Stimulated activated CD8-positive, alpha-beta memory T cell treated with anti-CD3 and anti-CD28 coated beads, Interleukin-15, amount 100 ng/mL, for 4 hours (primary cell): ENCODE measurements at regions not wholly inside any gene's neighbourhood (a gene's known extent, or its start where the extent isn't known, plus 50 kb on each side); places are given as distances from the start of the nearest gene placed in this dataset.

Experiments
- DNase-seq, 2 donors: peaks; one replicate each; pipeline ENCODE4 v3.0.0-alpha.2; 2020; ENCODE audit warnings: low read depth in 2 of 2

DNA sequence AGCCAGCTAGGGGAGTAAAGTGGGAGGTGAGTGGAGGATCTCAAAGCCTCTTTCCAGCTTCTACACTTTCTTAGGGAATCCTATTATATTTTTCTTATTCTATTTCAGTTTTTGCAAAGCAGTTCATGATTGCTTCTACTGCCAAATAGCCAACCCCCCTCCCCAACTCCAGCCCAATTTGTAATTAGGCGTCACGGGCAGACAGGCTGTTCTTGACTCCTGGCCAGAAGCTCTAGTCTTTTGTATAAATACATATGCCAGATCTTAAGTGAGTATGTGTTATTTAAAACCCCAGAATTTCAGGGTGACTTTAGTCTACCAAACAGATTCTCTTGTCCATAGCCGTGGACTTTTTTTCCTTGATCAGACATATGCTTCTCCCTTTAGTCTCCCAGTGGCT, 255.2 kb downstream of the BUB3 start:
- DNase-seq, result no peak

DNA sequence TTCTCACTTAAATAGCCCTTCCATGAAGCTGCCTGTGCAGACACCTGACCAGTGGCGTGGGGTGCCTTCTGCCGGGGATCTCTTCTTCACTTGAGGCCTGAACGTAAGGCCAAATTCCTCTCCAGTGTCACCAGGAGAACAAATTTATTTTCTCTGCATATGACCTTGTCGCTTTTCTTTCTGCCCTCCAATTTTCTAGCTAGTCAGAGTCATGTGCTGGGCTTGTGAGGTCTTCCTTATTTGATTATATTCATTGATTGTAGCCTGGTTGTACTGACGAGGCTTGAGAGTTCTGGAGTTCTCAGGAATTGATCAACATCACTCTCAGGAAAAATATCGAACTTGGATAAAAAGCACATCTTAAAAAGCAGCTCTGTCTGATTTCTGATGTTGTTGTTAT, 255.7 kb downstream of the BUB3 start:
- no peak for DNase-seq

DNA sequence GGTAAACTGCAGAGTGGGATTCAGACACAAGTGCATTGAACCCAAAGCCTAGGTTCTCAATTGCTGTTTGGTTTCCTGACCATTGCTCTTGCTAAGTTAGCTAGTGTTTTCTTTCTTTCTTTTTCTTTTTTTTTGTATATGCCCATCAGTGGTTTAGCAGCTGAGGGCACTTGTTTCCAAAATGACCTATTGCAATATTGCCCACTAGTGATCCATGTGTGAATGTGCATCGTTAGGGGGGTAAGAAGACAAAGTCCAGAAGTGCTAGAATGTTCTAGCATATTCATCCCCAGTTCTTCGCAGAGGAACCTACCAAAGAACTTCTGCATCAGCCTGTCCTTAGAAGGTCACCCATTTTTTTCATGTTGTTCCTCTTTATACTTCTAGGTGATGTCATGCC, 252.8 kb upstream of the GPR26 start:
- no peak for DNase-seq

DNA sequence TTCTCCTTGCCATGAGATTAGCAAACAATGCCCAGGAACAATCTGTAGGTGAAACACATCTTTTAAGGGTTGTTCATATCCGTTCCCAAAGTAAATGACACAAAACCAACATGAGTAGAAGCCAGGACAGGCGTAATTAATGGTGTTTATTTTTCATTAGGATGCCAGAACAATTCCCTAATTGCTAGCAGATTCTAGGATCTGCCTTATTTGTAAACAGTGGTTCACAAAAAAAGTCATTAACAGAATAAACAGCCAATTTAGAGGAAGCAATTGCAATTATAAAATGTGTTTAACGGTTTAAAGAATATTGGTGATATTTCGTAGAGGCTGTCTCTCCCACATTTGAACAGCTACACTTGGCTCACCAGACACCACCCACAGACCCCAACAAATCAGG, 250.6 kb upstream of the GPR26 start:
- no peak for DNase-seq

DNA sequence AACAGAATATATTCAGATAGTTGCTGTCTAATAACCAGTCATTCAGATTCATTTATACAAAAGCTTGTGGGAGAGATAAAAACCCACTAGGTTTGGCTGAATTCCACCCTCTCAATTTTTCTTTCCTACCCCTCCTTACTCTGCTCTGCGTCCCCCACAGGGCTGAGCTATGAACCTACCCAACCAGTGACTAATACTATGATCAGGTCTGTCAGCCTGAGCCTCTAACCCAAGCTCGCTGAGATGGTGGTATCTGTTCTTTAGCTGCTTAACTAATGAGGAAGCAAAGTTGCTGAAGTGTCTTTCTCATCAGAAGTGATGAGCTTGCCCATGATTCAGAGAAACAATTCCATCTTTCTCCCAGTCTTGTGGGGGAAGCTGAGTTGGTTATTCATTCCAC, 248.7 kb upstream of the GPR26 start:
- DNase-seq, result no peak

DNA sequence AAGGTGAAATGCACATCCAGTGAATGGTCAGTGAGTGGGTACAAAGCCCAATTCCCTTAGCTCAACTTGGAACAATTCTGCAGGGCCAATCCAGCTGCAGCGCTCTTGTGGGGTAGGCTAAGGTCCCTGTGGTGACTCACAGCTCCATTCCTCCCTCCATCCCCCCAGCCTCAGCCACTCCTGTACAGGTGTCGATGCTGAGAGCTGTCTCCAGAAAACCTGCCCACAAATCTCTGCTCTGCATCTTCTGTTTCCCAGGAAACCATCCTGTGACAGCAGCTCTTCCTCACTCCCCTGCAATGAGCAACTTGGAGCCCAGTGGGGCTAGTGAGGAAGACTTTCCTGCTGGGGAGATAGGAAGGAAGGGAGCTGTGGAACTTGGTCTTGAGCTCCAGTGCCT, 244.7 kb upstream of the GPR26 start:
- DNase-seq, result no peak

DNA sequence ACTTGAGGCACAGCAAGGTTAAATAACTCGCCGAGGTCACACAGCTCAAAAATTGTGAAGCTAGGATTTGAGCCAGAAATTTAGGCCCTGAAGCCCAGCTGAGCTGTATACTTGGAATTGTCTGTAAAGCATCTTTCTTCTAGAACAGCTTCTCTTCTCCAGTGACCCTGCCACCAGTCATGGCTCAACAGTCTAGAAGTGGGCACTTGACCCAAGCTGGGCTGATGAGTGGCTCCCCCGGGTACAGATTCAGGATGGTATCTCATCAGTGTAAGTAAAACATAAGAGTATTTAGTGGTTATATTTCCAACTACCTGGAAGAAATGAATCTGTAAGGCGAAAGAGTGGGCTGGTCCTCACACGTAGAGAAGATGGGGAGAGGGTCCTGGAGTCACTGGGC, 243.9 kb upstream of the GPR26 start:
- DNase-seq, result no peak

DNA sequence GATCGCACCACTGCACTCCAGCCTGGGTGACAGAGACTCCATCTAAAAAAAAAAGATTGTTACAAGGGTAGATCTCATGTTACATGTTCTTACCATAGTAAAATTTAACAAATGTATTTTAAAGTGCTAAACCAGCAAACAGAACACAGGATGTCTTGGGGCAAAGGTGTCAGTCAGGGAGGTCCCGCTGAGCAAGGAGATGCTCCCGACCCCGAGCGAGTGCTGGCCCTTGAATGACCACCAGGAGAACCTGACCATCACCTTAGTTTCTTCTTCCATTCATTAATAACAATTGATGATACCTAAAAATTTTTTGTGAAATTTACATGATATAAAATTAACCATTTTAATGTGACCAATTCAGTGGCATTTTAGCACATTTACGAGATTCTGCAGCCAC, 241.6 kb upstream of the GPR26 start:
- no peak for DNase-seq

DNA sequence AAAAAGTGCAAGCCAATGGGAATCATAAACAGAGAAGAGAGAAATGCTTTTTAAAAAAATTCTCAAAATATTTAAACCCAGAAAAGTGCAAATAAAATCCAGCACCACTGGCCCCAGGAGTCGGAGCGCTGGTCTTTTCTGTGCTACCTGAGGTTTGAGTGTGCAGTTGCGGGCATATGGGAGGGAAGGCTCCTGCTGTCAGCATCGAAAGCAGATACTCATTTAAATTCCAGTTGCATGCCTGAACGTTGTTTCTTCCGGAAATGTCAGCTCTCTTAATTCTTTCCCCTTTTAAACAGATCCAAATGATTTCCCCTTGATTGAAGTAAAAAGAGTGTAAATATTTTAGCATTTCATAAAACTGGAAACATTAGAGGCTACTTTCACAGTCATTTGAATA, 240.5 kb upstream of the GPR26 start:
- no peak for DNase-seq

DNA sequence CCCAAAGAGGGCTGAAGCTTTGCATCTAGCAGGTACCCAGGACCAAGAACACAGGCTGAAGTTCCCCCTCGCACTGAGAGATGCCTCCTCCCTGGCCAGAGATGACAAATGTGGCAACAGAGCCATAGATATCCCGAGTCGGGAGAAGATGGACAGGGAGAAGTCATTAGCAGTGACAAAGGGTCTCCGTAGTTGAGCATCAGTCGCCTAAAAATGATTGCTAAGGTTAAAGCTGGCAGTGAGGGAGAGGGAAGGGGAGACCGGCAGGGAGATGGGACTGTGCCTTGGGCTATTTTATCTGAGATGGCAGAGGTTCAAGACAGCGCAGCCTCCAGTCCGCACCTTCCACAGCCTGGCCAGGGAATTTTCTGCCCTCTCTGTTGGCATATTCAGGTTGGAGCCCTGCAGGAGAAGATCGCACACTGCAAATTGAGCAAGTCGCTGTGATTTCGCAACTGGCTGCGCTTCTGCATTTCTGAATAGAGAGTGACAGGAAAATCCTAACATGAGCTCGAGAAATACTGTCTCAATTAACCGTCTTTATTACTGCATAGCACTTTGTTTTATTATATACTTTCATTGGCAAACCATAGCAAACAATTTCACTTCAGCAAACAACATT, 238.9 kb upstream of the GPR26 start:
- DNase-seq, result no peak

DNA sequence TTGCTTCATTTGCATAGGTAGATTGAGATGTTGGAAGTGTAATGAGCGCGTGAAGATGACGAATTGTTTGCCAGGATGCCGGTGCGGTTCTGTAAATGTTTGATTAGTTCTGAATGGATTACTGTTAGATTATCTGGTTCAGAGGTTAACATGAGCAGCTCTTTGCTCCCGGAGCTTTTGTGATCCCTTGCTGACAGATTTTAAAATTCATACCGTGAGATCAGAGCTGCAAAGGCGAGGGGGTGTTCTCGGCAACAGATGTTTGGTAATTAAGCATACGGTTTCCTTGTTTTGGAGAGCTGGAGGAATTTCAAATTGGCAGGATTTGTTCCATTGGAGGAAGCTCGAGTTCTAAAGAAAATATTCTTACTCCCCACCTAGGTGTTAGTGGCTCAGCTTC, 237.8 kb upstream of the GPR26 start:
- DNase-seq, result no peak

DNA sequence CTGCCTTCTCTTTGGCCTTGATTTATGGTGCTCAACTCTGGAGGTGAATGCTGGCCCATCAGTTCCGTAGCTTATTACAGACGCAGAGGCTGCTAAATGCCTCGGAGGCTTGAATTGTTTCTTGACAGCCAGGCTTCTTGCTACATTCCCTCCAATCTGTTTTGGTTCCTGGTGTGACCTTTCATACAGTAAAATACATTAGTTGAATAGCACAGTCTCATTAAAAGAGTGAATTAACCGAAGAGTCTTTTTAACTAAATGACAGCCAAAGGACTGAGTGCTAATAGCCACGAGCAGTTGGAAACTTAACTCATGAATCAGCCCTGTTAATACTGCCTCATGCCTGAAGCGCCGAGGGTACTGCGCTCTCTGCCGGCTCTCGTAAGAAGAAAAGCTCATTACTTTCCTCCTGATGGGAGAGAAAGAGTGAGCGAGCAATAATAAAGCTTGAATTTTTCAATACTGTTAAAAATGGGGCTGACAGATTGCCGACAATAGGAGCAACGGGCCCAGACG, 236.4 kb upstream of the GPR26 start:
- no peak for DNase-seq

DNA sequence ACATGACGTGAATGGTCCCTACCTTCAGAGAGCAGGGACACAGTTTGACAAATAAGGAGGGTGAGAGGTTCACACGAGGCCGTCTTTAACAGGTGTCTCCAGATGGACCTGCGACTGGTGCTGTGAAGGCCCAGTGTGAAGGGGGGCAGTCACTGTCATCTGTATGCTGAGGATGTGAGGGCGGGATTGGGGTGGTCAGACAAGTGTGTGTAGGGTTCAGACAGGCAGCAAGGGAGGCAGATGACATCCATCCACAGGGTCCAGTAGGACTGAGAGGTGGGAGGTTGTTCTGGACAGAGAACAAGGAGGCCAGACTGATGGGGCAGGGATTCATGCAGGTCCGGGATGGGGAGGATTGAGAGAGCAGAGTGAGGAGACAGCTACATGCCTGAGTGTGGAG, 232.6 kb upstream of the GPR26 start:
- no peak for DNase-seq

DNA sequence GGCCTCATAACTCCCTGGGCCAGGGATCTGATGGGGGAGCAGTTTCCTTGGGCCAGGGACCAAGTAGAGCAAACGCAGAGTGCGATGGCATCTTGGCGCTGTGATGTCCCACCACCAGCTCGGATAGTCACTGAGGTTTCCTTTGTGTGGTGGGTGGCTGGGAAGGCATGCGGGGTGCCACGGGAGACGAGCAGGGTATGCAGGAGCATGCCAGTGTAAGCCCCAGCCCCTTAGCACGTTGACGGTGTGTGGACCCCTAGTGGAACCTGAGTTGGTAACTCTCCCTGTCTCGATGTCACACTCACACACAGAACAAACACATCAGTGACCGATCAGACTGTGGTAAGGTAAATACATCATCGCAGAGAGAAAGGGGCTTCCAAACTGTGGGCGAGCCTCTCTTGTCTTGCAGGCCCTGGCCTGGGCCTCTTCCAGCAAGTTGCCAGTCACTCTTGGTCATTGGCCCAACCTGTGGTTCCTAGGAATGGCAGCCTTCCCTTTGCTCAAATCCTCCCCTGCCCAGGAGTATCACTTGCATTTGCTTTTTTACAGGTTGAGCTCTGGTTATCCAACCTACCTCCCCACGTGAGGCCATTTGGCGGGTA, 231.6 kb upstream of the GPR26 start:
- no peak for DNase-seq

DNA sequence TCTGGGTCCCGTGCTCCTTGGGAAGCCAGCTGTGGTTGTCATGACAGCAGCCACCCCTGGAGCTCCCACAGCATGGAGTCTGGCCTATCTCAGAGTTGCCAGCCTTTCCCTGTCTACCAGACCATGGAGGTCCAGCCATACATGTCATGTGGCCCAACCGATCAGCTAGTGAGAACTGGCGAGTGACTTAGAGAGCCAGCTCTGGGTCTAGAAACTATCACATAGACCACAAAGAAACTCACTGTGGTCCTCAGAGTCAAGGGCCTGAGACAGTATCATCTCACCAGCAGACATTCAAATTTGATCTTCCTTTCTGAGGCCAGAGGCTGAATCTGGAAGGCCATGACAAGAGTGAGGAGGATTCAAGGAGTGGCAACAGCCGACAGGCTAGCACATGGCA, 223.3 kb upstream of the GPR26 start:
- no peak for DNase-seq

DNA sequence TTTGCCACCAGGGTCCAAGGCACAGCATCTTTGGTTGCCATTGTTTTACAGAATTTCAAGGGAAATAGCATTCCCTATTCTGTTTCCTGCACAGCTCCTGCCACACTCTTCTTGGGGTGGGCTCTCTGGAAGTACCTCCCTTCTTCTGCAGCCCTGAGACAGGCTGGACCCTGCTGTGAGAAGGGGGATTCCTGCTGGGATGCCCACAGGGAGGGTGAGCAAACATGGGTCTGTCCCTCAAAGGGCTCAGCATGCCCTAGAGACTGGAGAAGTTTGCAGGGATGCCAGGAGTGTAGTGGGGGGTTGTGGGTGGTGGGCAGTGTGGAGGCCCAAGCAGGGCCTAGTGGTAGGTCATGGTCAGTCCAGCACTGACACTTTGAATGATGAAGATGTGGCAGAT, 222.2 kb upstream of the GPR26 start:
- DNase-seq, result no peak

DNA sequence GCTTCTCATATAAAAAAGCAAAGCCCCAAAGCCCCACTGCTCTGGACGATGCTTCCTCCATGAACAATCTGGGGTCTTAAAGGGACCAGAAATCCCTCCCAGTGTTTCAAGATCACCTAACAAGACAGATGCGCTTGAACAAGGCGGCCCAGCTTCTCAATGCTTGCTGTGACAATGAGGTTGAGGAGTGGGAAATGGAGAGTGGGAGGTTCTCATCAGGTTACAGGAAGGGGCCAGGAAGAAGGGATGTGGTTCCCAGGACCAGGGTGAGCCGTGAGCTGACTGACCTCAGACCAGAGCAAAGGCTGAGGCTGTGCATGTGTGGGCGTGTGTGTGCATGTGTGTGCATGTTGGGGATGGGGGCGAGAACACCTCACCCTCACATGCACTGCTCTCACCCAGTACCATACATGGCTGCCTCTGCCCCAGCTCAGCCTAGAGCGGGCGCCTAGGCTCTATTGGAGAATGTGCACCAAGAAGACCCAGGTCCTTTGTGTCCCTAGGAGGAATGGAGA, 220.8 kb upstream of the GPR26 start:
- DNase-seq, result no peak

DNA sequence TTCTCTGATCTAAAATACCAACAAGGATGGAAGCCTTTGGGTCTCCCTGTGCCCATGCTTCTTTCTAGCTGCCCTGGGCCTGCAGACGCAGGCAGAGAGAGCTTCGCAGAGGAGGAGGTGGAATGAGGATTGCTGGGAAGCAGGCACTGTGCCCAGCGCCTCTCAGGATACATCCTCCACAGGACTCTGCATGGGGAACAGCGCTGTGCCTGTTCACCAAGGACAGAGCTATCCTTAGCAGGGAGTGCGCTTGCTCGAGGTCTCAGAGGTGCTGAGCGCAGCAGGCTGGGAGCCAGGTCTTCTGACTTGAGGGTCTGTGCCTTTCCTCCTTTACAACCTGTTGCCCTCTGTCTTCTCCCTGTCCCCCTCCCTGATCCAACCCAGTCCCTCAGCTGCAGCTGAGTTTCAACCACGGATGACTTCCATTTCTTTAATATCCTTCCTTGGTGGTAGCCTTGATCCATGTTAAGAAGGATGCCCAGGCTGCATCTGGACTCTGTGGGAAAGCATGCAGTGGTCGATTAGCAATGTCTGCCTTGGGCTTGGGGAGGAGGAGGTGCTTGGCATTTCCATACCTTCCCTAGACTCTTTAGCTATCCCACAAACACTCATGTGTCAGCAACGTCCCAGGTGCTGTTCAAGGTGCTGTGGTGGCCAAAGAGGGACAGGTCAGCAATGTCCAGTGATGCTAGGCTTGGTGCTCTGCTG, 219.6 kb upstream of the GPR26 start:
- DNase-seq, result no peak

DNA sequence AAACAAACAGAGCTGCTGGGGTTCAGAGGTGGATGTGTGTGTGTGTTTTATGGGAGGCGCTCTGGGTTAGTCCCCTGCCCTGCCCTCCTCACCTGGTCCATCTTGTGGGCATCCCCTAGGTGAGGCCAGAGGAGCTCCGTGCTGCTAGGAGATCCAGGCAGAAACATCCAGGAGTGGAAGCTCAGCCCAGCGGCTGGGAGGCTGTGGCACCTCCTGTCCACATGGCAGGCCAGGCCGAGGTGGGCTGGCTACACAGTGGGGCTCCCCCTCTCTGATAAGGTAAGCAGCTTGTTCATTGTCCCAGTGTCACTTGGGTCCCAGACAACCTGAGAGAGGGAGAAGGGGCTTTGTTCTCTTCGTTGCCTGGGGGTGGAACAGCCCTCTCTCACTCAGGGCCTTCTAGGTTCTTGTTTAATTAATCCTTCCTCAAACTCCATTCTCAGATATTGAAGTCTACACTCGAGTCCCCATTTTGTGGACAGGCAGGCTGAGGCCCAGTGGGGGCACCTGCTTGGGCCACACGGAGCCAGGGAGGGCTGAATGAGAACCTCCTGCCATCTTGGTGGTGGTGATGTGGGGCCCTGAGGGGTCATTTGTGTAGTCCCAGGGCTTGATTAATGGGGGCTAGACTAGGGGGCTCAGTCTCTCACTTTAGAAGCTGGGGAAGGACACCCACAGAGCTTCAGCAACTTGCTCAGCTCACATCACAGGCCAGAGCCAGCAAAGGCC, 216.8 kb upstream of the GPR26 start:
- DNase-seq, result no peak

DNA sequence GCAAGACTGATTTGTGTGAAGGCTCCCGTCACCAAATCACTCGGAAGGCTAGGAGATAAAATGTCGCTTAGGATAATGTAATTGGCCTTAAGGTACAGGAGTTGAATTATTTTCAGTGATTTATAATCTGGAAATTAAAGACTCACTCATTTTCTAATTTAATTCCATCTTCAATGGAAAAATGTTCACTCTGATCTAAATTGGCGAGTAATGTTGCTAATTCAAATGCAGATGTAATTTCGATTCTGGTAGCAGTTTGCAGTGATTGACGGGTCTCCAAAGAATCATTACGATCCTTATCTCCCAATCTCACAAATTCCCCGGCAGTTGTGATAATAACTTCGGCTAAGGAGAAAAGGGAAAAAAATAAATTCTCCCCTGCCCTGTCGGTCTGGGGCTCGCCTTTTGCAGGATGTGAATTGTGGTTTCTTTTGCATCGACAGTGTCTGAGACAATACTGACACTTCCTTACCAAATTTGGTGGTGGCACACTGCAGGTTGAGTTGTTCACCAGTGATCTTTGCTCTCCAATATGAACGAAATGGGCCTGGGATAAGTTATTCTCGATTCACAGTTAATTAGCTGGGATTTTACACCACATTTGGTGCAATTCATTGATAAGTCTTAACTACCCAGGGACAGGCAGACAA, 215.1 kb upstream of the GPR26 start:
- no peak for DNase-seq

DNA sequence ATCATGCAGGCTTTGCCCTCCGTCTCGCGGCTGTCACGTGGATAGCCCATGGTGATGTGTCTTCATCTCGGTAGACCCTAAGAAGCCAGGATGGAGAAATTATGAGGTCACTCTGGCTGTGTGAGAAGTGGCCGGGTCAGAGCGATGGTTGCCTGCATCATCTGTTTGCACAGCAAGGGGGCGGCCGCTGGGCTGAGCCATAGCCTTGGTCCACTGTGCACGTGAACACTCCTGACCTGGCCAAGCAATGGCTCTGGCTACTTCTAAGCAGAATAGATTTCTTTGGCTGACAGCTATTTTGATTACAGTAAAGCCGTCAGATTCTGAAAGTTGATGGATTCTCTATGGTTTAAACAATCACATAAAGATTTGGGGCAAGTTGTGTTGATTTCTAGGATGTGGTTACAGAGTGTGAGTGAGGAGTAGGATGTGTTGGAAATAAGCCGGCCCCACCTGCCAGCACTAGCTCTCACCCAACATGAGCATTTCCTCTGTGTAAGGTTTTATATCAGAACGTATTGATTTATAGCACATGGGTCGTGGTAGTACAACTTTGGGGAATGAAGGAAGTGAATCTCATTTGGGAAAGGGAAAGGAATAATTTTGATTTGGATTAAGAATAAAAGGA, 214.4 kb upstream of the GPR26 start:
- no peak for DNase-seq
